Breast epithelium (tissue), 3 donors: ENCODE measurements at regions not wholly inside any gene's neighbourhood (a gene's known extent, or its start where the extent isn't known, plus 50 kb on each side); places are given as distances from the start of the nearest gene placed in this dataset.

Experiments
- POLR2A ChIP-seq: fragments of 450-650 bp; IDR thresholded peaks from one replicate; pipeline ENCODE4 v1.6.1; 2016; ENCODE audit warnings: antibody characterized with exemption, mild to moderate bottlenecking, moderate library complexity
- TF ChIP-seq, protein P1 (sequence below), 3 donors: fragments of 450-650 bp; IDR thresholded peaks; one replicate each; pipeline ENCODE4 v1.5.1; 2016 to 2017; ENCODE audit warnings: antibody characterized with exemption in 3 of 3, mild to moderate bottlenecking in 3 of 3, moderate library complexity in 3 of 3

DNA sequence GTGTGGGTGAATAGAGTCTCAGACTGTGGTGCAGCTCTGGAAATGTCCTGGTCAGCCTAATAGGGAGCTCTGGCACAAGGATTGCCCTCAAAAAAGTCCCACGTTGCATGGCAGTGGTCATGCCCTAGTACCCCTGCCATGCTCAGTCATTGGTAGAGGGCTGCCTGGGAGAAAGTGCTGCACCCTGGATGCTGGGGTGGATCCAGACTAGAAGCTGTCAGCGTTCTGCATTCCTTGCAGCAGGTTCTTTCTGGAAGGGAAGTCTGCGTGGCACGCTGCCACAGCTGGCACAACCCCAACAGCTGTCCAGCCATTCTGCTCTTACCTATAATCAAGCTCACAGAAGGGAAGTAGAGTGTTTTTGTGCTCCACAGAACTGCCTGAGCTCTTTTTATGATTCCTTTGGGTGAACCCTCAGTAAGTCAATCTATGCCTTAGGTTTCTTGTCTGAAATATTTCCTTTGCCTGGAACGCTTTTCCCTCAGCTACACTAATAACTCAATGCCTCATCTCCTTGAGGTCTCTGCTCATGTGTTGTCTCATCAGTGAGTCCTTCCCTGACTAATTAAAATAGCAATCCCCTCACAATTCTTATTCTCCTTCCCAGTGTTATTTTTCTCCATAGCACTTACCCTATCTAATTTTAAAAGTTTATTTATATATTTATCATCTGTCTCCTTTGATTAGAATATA, 61.5 kb upstream of the JAK1 start:
- no peak for TF ChIP-seq POLR2A
- TF ChIP-seq, protein P1, sequence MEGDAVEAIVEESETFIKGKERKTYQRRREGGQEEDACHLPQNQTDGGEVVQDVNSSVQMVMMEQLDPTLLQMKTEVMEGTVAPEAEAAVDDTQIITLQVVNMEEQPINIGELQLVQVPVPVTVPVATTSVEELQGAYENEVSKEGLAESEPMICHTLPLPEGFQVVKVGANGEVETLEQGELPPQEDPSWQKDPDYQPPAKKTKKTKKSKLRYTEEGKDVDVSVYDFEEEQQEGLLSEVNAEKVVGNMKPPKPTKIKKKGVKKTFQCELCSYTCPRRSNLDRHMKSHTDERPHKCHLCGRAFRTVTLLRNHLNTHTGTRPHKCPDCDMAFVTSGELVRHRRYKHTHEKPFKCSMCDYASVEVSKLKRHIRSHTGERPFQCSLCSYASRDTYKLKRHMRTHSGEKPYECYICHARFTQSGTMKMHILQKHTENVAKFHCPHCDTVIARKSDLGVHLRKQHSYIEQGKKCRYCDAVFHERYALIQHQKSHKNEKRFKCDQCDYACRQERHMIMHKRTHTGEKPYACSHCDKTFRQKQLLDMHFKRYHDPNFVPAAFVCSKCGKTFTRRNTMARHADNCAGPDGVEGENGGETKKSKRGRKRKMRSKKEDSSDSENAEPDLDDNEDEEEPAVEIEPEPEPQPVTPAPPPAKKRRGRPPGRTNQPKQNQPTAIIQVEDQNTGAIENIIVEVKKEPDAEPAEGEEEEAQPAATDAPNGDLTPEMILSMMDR (IDR thresholded peaks at IDR 0.05): no peak
